Naive thymus-derived CD4-positive, alpha-beta T cell (primary cell): ENCODE measurements at regions not wholly inside any gene's neighbourhood (a gene's known extent, or its start where the extent isn't known, plus 50 kb on each side); places are given as distances from the start of the nearest gene placed in this dataset.

Experiments used
- ATAC-seq: fragments of 150-1000 bp; cut with Tn5 transposase; 2 replicates; pipeline ENCODE4 v1.10.0; 2021; ENCODE audit warnings: mild to moderate bottlenecking, moderate library complexity
- CTCF ChIA-PET: fragments of 350-600 bp; sonication (Branson Sonifier 250); formaldehyde crosslinking; loops from one replicate; lab custom pipeline; 2021; ENCODE audit warnings: antibody characterized with exemption; lab: Charles Lee
- POLR2A ChIA-PET: fragments of 350-600 bp; sonication (Branson Sonifier 250); formaldehyde crosslinking; loops from one replicate; lab custom pipeline; 2021; ENCODE audit warnings: antibody characterized with exemption, inconsistent platforms; lab: Charles Lee
- DNase-seq, 9 donors: peaks; one replicate each; pipeline versions ENCODE4 v3.0.0 to v3.0.0-alpha.2; 2020 to 2022; ENCODE audit warnings: mixed read lengths in 1 of 9
- H3K27ac ChIP-seq: one replicate; pipeline ENCODE4 v1.7.0; 2013; ENCODE audit warnings: mild to moderate bottlenecking, low read depth, low read length, moderate library complexity
- H3K27me3 ChIP-seq, 2 donors: one replicate each; pipeline ENCODE4 v1.7.0; 2013; ENCODE audit warnings: low read length in 2 of 2, mild to moderate bottlenecking in 2 of 2, moderate library complexity in 2 of 2; ENCODE audit not compliant: control insufficient read depth in 2 of 2, insufficient read depth in 2 of 2
- H3K36me3 ChIP-seq, 3 experiments: 1 replicate in 2 of 3; 2 replicates in 1 of 3; pipeline ENCODE4 v1.7.0; 2013; ENCODE audit warnings: low read length in 3 of 3, mild to moderate bottlenecking in 3 of 3, moderate library complexity in 1 of 3; ENCODE audit not compliant: insufficient read depth in 3 of 3, control insufficient read depth in 2 of 3
- H3K4me1 ChIP-seq, 2 donors: one replicate each; pipeline ENCODE4 v1.7.0; 2013; ENCODE audit warnings: low read length in 2 of 2, mild to moderate bottlenecking in 2 of 2, moderate library complexity in 1 of 2; ENCODE audit not compliant: control insufficient read depth in 2 of 2, insufficient read depth in 2 of 2
- H3K4me3 ChIP-seq: 2 replicates; pipeline ENCODE4 v1.7.0; 2013; ENCODE audit warnings: mild to moderate bottlenecking, low read length
- H3K9me3 ChIP-seq, 3 experiments: 1 replicate in 2 of 3; 2 replicates in 1 of 3; pipeline ENCODE4 v1.7.0; 2013; ENCODE audit warnings: low read length in 3 of 3; ENCODE audit not compliant: control insufficient read depth in 2 of 3
- H3K27ac Mint-ChIP-seq, 9 donors: one replicate each; pipeline ENCODE4 v1.8.0; 2020 to 2022; ENCODE audit warnings: mixed read lengths in 9 of 9, mild to moderate bottlenecking in 8 of 9, moderate library complexity in 5 of 9, inconsistent platforms in 2 of 9
- H3K27me3 Mint-ChIP-seq, 5 donors: one replicate each; pipeline ENCODE4 v1.8.0; 2021 to 2022; ENCODE audit warnings: mixed read lengths in 5 of 5, mild to moderate bottlenecking in 1 of 5
- H3K36me3 Mint-ChIP-seq, 5 donors: one replicate each; pipeline ENCODE4 v1.8.0; 2020 to 2022; ENCODE audit warnings: mixed read lengths in 5 of 5, mild to moderate bottlenecking in 3 of 5, inconsistent platforms in 1 of 5
- H3K4me1 Mint-ChIP-seq, 7 donors: one replicate each; pipeline ENCODE4 v1.8.0; 2020 to 2022; ENCODE audit warnings: mixed read lengths in 7 of 7, mild to moderate bottlenecking in 3 of 7, inconsistent platforms in 1 of 7
- H3K4me3 Mint-ChIP-seq, 10 donors: one replicate each; pipeline ENCODE4 v1.8.0; 2020 to 2022; ENCODE audit warnings: mild to moderate bottlenecking in 10 of 10, mixed read lengths in 10 of 10, moderate library complexity in 6 of 10, inconsistent platforms in 2 of 10
- H3K9me3 Mint-ChIP-seq, 11 donors: one replicate each; pipeline ENCODE4 v1.8.0; 2020 to 2022; ENCODE audit warnings: mixed read lengths in 11 of 11, mild to moderate bottlenecking in 4 of 11, inconsistent platforms in 1 of 11, moderate library complexity in 1 of 11
- intact Hi-C, 2 donors: fragments of 100-400 bp; cut with micrococcal nuclease; formaldehyde crosslinking; loops; one replicate each; pipeline ENCODE4 v1.15.1; 2023

DNA sequence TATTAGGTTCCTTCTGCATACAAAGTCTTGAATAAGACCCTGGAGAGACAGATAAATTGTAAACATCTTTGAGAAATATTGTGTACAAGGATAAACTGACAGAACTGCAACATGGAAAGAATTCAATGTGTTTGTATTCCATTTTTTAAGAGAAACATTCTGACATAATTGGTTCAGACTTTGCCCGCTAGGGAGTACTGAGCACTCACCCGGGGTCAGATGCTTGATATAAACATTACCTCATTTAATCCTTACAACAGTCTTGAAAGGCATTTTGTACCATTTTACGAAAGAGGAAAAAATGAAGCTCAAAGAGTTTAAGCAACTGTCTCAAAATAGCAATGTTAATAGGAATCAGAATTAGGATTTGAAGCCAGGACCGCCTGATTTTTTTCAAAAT, 416.7 kb upstream of the CRIM1 start:
- DNase-seq (no peak), ATAC-seq (no peak)
- POLR2A ChIA-PET = no interaction called here
- no peaks in the 10 kb centered on the region for H3K9me3 Mint-ChIP-seq
- H3K4me1 Mint-ChIP-seq = no peaks in the 10 kb centered on the region
- no peak overlapping the region for H3K27ac Mint-ChIP-seq
- Histone ChIP-seq H3K4me3 (no peak overlapping the region), H3K36me3 (no peaks in the 10 kb centered on the region), H3K27me3 (peaks cover 0 to 3% of the 10 kb centered on the region in 2 donors), H3K27ac (no peak overlapping the region), H3K9me3 (no peaks in the 10 kb centered on the region), H3K4me1 (no peaks in the 10 kb centered on the region)
- intact Hi-C loops = no loop called here
- CTCF ChIA-PET = interaction anchor here (1.6 kb wide), 1 partner anchor 11 kb away, joined by 3 read pairs; no protein-coding TSS in a partner anchor
- H3K4me3 Mint-ChIP-seq = no peak overlapping the region
- H3K27me3 Mint-ChIP-seq = peaks cover 6 to 23% (median 11%) of the 10 kb centered on the region in 5 donors
- H3K36me3 Mint-ChIP-seq = no peaks in the 10 kb centered on the region

GRCh38 chr2:35933031-35933430, 422.5 kb upstream of the CRIM1 start:
- no peaks in the 10 kb centered on the region for H3K4me1 ChIP-seq
- intact Hi-C loops = no loop called here
- CTCF ChIA-PET = no interaction called here
- H3K9me3 ChIP-seq = no peaks in the 10 kb centered on the region
- H3K27me3 Mint-ChIP-seq = peaks cover 6 to 30% (median 19%) of the 10 kb centered on the region in 5 donors
- POLR2A ChIA-PET = no interaction called here
- no peak overlapping the region for H3K4me3 ChIP-seq
- no peaks in the 10 kb centered on the region for H3K27me3 ChIP-seq
- H3K27ac Mint-ChIP-seq = no peak overlapping the region
- H3K4me1 Mint-ChIP-seq = no peaks in the 10 kb centered on the region
- H3K36me3 Mint-ChIP-seq = no peaks in the 10 kb centered on the region
- H3K27ac ChIP-seq = no peak overlapping the region
- H3K4me3 Mint-ChIP-seq = no peak overlapping the region
- DNase-seq = no peak
- no peaks in the 10 kb centered on the region for H3K36me3 ChIP-seq
- no peak for ATAC-seq
- H3K9me3 Mint-ChIP-seq = no peaks in the 10 kb centered on the region

DNA sequence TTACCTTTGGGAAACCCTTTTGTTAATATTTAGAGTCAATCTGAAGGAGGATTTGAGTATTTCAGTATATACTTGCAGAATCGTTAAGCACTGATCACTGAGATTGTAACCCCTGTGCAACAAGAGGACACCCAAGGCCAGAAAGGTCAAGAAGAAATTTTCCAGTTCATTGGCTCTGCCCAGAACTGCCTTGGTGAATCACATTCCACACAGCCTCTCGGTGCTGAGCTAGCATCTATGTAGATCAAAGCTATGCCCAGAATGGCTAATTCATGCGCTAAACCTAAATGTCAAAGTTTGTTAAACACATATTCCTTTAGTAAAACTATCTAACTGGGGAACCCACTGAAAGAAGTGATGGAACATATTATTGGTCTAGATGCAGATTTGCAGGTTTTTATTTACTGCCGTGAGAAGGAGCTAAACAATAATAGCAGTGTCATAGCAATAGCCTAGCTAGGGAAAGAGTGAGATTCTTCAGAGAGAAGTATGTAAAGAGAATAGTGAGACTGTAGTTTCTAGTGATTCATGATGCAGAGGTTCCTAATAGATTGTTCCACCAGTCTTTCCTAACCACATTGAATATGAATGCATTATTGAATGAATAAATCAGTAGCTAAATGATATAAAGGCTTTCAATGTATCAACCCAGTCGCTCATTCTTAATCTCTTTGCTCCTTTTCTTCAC, 423.2 kb upstream of the CRIM1 start:
- H3K9me3 ChIP-seq = no peaks in the 10 kb centered on the region
- intact Hi-C loops = no loop called here
- no peak for ATAC-seq
- ChIA-PET CTCF (no interaction called here), POLR2A (no interaction called here)
- no peaks in the 10 kb centered on the region for H3K27me3 ChIP-seq
- no peaks in the 10 kb centered on the region for H3K4me1 ChIP-seq
- H3K36me3 ChIP-seq = no peaks in the 10 kb centered on the region
- Mint-ChIP-seq H3K27me3 (peaks cover 2 to 30% (median 13%) of the 10 kb centered on the region in 5 donors), H3K4me3 (no peak overlapping the region), H3K36me3 (no peaks in the 10 kb centered on the region), H3K9me3 (no peaks in the 10 kb centered on the region), H3K27ac (no peak overlapping the region), H3K4me1 (no peaks in the 10 kb centered on the region)
- no peak for DNase-seq
- H3K27ac ChIP-seq = no peak overlapping the region
- H3K4me3 ChIP-seq = no peak overlapping the region

- H3K9me3 ChIP-seq = no peaks in the 10 kb centered on the region
- H3K27me3 ChIP-seq = no peaks in the 10 kb centered on the region
- ATAC-seq (no peak), DNase-seq (no peak)
- Mint-ChIP-seq H3K4me1 (no peaks in the 10 kb centered on the region), H3K9me3 (no peaks in the 10 kb centered on the region), H3K36me3 (no peaks in the 10 kb centered on the region), H3K27ac (no peak overlapping the region), H3K4me3 (no peak overlapping the region), H3K27me3 (peaks cover 2 to 30% (median 13%) of the 10 kb centered on the region in 5 donors)
- ChIA-PET POLR2A (no interaction called here), CTCF (no interaction called here)
- H3K27ac ChIP-seq = no peak overlapping the region
- intact Hi-C loops = no loop called here
- H3K4me3 ChIP-seq = no peak overlapping the region
- H3K36me3 ChIP-seq = no peaks in the 10 kb centered on the region
- no peaks in the 10 kb centered on the region for H3K4me1 ChIP-seq
Observed at GRCh38 chr2:35931626-35932025, 424.0 kb upstream of the CRIM1 start.

DNA sequence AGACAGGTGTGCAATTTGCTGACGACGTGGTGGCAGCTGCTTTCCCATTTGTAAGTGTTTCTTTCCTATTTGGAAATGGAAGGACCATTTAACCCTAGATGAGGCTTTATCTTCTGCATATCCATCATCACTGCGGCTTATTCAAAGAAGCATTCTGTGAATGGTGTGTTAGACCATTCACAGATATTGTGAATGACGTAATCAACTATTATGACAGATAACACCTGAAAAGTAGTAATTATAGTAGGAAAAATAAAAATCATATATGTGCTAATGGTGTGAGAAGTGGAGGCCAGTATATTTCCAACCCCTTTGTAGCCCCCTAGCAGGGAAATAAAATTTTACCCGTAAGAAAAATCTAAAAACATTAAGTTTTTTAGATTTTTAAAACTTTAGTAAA, 424.5 kb upstream of the CRIM1 start:
- no peaks in the 10 kb centered on the region for H3K4me1 ChIP-seq
- H3K4me3 Mint-ChIP-seq = no peak overlapping the region
- no peak for ATAC-seq
- no peaks in the 10 kb centered on the region for H3K4me1 Mint-ChIP-seq
- no peaks in the 10 kb centered on the region for H3K36me3 ChIP-seq
- H3K27me3 Mint-ChIP-seq = peaks cover 2 to 30% (median 13%) of the 10 kb centered on the region in 5 donors
- DNase-seq = no peak
- no peak overlapping the region for H3K27ac ChIP-seq
- no peak overlapping the region for H3K4me3 ChIP-seq
- H3K36me3 Mint-ChIP-seq = no peaks in the 10 kb centered on the region
- no peaks in the 10 kb centered on the region for H3K9me3 Mint-ChIP-seq
- H3K27me3 ChIP-seq = no peaks in the 10 kb centered on the region
- ChIA-PET POLR2A (no interaction called here), CTCF (no interaction called here)
- no peaks in the 10 kb centered on the region for H3K9me3 ChIP-seq
- H3K27ac Mint-ChIP-seq = no peak overlapping the region
- intact Hi-C loops = no loop called here

GRCh38 chr2:35929551-35929950, 426.0 kb upstream of the CRIM1 start:
- ATAC-seq (no peak), DNase-seq (no peak)
- H3K36me3 Mint-ChIP-seq = no peaks in the 10 kb centered on the region
- Histone ChIP-seq H3K27me3 (no peaks in the 10 kb centered on the region), H3K4me3 (no peak overlapping the region), H3K9me3 (no peaks in the 10 kb centered on the region), H3K4me1 (no peaks in the 10 kb centered on the region), H3K36me3 (no peaks in the 10 kb centered on the region), H3K27ac (no peak overlapping the region)
- H3K27me3 Mint-ChIP-seq = peaks cover 2 to 25% (median 15%) of the 10 kb centered on the region in 5 donors
- H3K27ac Mint-ChIP-seq = no peak overlapping the region
- intact Hi-C loops = no loop called here
- no peaks in the 10 kb centered on the region for H3K9me3 Mint-ChIP-seq
- ChIA-PET CTCF (no interaction called here), POLR2A (no interaction called here)
- no peaks in the 10 kb centered on the region for H3K4me1 Mint-ChIP-seq
- H3K4me3 Mint-ChIP-seq = no peak overlapping the region

- intact Hi-C loops = no loop called here
- H3K4me3 Mint-ChIP-seq = no peak overlapping the region
- Histone ChIP-seq H3K9me3 (no peaks in the 10 kb centered on the region), H3K36me3 (no peaks in the 10 kb centered on the region), H3K4me3 (no peak overlapping the region), H3K27ac (no peak overlapping the region), H3K4me1 (no peaks in the 10 kb centered on the region), H3K27me3 (no peaks in the 10 kb centered on the region)
- no peaks in the 10 kb centered on the region for H3K36me3 Mint-ChIP-seq
- no peaks in the 10 kb centered on the region for H3K9me3 Mint-ChIP-seq
- H3K4me1 Mint-ChIP-seq = no peaks in the 10 kb centered on the region
- H3K27me3 Mint-ChIP-seq = peaks cover 0 to 16% (median 6%) of the 10 kb centered on the region in 5 donors
- CTCF ChIA-PET = no interaction called here
- H3K27ac Mint-ChIP-seq = no peak overlapping the region
- DNase-seq (no peak), ATAC-seq (no peak)
- POLR2A ChIA-PET = no interaction called here
Observed at GRCh38 chr2:35920061-35920460, 435.5 kb upstream of the CRIM1 start.
